Tibial nerve (tissue), 4 donors: ENCODE measurements at regions not wholly inside any gene's neighbourhood (a gene's known extent, or its start where the extent isn't known, plus 50 kb on each side); places are given as distances from the start of the nearest gene placed in this dataset.

Experiments used
- EP300 ChIP-seq, 2 donors: sonication (generic); formaldehyde crosslinking; IDR thresholded peaks; one replicate each; pipeline ENCODE4 v1.6.1; 2017; ENCODE audit warnings: antibody characterized with exemption in 2 of 2, mild to moderate bottlenecking in 1 of 2
- POLR2A ChIP-seq, 2 donors: fragments of 450-650 bp; IDR thresholded peaks; one replicate each; pipeline ENCODE4 v1.6.1; 2017; ENCODE audit warnings: antibody characterized with exemption in 2 of 2, mild to moderate bottlenecking in 2 of 2, moderate library complexity in 2 of 2
- TF ChIP-seq, protein P1 (sequence below), 5 experiments: fragments of 200-600 bp in 3 of 5; fragments of 450-650 bp in 2 of 5; sonication (generic) in 3 of 5; IDR thresholded peaks; one replicate each; pipeline ENCODE4 v1.5.1; 2016 to 2019; ENCODE audit warnings: antibody characterized with exemption in 5 of 5, mild to moderate bottlenecking in 3 of 5, moderate library complexity in 2 of 5

DNA sequence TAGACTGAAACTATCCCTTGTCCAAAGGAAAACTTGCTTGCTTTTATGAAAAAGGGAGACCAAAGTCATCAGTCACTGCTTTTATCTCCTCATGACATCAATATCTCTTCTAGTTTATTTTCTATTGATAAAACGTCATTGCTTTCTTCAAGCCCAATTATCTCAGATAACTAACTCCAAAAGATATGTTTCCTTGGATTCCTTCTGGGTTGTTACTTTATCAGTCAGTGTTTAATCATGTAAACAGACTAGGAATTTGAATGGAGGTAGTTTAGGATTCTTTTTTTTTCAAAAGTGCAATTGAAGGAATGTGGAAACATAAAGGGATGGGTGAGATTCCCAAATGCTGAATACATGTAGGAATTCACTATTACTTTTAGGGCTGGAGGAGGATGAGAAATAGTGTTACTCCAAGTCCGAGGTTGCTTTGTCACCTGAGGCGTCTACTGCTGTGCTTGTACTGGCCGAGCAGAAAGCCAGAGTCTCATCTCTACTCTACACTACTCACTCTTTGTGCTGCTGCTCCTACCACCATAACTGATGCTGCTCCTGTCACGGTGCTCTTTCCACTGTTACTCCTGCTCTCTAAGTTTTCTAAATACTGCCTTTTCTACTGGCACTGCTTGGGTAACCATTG lies 1697.1 kb upstream of the NUDT12 start:
- TF ChIP-seq POLR2A (IDR thresholded peaks at IDR 0.05), result no peak
- TF ChIP-seq, protein P1, sequence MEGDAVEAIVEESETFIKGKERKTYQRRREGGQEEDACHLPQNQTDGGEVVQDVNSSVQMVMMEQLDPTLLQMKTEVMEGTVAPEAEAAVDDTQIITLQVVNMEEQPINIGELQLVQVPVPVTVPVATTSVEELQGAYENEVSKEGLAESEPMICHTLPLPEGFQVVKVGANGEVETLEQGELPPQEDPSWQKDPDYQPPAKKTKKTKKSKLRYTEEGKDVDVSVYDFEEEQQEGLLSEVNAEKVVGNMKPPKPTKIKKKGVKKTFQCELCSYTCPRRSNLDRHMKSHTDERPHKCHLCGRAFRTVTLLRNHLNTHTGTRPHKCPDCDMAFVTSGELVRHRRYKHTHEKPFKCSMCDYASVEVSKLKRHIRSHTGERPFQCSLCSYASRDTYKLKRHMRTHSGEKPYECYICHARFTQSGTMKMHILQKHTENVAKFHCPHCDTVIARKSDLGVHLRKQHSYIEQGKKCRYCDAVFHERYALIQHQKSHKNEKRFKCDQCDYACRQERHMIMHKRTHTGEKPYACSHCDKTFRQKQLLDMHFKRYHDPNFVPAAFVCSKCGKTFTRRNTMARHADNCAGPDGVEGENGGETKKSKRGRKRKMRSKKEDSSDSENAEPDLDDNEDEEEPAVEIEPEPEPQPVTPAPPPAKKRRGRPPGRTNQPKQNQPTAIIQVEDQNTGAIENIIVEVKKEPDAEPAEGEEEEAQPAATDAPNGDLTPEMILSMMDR (IDR thresholded peaks at IDR 0.05), result no peak
- TF ChIP-seq EP300 (IDR thresholded peaks at IDR 0.05), result no peak
